GM12873 (cell line): ENCODE measurements at regions not wholly inside any gene's neighbourhood (a gene's known extent, or its start where the extent isn't known, plus 50 kb on each side); places are given as distances from the start of the nearest gene placed in this dataset.

Experiments used
- TF ChIP-seq, protein P1 (sequence below): IDR thresholded peaks from 2 replicates; pipeline ENCODE4 v1.5.1; 2012; ENCODE audit warnings: low read depth, mild to moderate bottlenecking, moderate library complexity, low read length, control low read depth; ENCODE audit not compliant: insufficient read depth; ENCODE audit errors: missing control alignments

GRCh38 chr15:36447373-36447772, 132.1 kb upstream of the CDIN1 start:
- TF ChIP-seq, protein P1, sequence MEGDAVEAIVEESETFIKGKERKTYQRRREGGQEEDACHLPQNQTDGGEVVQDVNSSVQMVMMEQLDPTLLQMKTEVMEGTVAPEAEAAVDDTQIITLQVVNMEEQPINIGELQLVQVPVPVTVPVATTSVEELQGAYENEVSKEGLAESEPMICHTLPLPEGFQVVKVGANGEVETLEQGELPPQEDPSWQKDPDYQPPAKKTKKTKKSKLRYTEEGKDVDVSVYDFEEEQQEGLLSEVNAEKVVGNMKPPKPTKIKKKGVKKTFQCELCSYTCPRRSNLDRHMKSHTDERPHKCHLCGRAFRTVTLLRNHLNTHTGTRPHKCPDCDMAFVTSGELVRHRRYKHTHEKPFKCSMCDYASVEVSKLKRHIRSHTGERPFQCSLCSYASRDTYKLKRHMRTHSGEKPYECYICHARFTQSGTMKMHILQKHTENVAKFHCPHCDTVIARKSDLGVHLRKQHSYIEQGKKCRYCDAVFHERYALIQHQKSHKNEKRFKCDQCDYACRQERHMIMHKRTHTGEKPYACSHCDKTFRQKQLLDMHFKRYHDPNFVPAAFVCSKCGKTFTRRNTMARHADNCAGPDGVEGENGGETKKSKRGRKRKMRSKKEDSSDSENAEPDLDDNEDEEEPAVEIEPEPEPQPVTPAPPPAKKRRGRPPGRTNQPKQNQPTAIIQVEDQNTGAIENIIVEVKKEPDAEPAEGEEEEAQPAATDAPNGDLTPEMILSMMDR: no peak

DNA sequence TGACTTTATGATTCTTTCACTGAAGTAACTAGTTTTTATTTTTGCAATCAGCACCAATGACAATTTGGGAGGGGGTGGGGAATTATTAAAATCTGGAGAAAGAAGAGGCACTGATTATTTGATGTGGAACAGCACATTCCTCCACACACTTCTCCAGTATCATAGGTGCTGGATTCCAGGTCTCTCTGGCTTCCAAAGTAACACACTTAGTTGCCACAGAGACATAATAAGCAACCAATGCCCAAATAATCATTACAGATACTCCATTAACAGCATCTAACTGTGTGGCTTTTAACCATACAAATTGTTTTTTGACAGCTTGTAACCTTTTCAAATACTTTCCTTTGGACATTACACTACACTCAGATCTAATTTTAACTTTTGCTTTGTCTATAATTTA, 131.0 kb upstream of the CDIN1 start:
- TF ChIP-seq, protein P1: no peak

DNA sequence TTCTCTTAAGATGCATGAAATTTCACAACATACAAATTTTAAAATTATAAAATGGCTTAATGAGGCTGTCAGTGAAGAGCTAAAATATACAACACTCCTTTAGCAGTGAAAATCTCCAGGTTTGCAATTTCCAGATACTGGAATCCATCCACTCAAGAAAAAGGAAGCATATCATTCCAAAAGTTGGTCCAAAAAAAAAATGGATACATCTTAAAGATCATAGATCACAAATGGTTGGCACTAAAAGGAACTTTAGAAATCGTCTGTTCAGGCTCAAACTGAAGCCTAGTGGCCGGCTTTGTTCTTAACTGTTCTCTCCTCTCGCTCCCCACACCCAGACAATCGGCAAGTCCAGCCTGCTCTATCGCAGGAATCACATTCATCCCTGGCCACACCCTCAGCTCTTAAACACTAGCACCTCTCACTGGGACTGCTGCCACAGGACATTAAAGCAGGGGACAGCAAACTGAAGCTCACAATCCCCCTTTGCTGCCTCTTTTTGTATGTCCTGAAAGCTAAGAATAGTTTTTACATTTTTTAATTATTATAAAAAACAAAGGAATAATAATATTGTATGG, 130.3 kb upstream of the CDIN1 start:
- TF ChIP-seq, protein P1: no peak

DNA sequence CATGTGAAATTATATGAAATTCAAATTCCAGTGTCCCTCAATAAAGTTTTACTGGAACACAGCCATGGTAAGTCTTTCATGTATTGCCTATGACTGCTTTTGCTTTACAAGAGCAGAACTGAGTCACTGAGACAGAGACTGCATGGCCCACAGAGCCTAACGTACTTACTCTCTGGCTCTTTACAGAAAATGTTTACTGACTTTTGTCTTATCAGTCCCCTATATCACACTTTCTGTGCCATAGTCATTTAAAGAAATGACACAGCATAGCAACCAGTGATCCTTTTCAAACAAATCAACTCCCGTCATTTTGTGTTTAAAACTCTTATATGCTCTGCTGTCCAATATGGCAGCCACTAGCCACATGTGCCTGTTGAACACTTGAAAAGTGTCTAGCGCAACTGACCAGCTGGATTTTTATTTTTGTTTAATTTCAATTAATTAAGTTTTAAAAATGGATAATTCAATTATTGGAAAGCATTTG, 129.7 kb upstream of the CDIN1 start:
- TF ChIP-seq, protein P1: no peak

DNA sequence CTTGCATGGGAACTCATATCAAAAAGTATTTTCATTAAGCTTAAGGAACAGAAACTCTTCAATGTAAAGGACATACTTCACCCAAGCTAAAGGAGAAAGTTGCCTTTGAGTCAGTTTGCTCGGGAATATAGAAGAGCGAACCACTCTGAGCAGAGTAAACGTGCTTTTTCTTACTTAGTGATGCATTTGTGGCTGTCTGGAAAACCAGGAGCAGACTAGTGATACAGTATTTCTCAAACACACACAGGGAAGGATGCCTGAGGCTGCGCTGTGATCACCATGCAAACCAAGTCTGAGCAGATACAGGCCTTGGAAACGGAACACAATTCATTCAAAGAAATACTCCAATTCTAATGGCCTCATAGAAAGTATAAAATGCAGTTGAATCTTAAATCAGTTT, 121.0 kb upstream of the CDIN1 start:
- TF ChIP-seq, protein P1: no peak

DNA sequence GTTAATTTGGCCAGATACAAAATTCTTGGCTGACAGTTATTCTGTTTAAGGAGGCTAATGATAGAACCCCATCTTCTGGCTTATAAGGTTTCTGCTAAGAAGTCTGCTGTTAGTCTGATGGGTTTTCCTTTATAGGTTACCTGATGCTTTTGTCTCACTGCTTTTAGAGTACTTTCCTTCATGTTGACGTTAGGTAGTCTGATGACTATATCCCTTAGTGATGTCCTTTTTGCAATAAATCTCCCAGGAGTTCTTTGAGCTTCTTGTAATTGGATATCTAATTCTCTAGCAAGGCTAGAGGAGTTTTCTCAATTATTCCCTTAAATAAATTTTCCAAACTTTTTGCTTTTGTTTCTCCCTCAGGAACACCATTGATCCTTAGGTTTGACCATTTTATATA, 114.1 kb upstream of the CDIN1 start:
- TF ChIP-seq, protein P1: no peak

DNA sequence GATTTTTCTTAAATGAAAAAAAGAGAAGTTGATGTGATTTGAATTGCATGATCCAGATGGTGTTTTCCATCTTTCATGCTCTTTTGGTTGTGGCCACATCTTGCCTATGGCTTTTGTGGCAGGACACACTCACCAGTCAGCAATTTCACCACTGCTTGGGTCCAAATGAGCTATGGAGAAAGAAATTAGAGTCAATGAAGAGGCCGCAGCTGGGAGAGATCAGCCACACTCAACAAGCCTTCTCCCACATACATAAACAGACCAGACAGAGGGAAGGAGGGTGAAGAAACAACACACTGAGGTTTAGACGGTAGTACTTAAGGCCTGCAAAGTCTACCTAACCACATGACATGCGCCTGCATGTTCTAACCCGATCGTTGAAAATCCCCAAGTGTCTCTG, 110.7 kb upstream of the CDIN1 start:
- TF ChIP-seq, protein P1: no peak
